Activated CD4-positive, CD25-positive, alpha-beta regulatory T cell (primary cell): ENCODE measurements at regions not wholly inside any gene's neighbourhood (a gene's known extent, or its start where the extent isn't known, plus 50 kb on each side); places are given as distances from the start of the nearest gene placed in this dataset.

Source experiments
- DNase-seq, 4 experiments: peaks; one replicate each; lab custom pipeline; 2025; lab: John Stamatoyannopoulos, UW

- DNase-seq, result no peak
These were observed 78.1 kb upstream of the NEBL start for GRCh38 chr10:20975236-20975635.

DNA sequence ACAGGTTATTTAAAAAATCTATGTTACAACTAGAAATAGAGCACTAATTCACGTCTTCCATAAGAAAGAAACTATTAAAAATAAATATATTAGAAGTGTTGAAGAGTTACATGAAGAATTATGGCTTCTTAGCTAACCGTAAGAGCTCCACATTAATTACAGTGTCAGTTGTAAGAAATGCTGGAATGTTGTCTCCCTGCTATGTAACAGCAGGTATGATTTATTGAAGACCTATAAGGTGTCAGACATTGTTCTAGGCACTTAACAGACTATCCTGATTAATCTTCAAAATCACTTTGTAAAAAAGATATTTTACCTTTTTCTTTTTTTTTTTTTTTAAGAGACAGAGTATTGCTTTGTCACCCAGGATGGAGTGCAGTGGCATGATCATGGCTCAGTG is 75.8 kb upstream of the NEBL start:
- no peak for DNase-seq

- DNase-seq, result no peak
These were observed 74.8 kb upstream of the NEBL start for GRCh38 chr10:20971901-20972300.

- no peak for DNase-seq
These were observed 73.6 kb upstream of the NEBL start for GRCh38 chr10:20970708-20971107.

GRCh38 chr10:20970044-20970443 is 72.9 kb upstream of the NEBL start:
- no peak for DNase-seq

- no peak for DNase-seq
These were observed 69.3 kb upstream of the NEBL start for GRCh38 chr10:20966426-20966825.

- DNase-seq, result no peak
These were observed 66.8 kb upstream of the NEBL start for GRCh38 chr10:20963721-20964595.

- DNase-seq, result no peak
These were observed 65.9 kb upstream of the NEBL start for GRCh38 chr10:20963056-20963455.

DNA sequence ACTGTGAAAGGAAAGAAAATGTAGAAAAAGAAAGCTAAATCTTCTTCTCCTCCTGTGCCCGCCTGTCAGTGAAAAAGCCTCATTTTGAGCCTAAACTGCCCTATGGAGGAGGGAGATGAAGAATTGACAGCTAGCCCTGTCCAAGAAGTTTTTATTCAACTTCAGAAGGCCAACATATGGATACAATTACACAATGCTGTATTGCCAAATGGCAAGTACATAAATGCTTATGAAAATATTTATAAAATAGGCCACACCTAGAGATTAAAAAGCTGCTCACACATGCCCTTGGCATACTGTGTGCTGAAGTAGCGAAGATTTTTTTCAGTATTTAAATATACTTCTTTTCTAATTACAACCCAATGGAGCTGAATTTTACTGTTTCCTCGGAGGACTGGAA is 65.1 kb upstream of the NEBL start:
- no peak for DNase-seq

- no peak for DNase-seq
These were observed 62.1 kb upstream of the NEBL start for GRCh38 chr10:20959242-20959641.

GRCh38 chr10:20958764-20959163 is 61.7 kb upstream of the NEBL start:
- DNase-seq, result no peak

DNA sequence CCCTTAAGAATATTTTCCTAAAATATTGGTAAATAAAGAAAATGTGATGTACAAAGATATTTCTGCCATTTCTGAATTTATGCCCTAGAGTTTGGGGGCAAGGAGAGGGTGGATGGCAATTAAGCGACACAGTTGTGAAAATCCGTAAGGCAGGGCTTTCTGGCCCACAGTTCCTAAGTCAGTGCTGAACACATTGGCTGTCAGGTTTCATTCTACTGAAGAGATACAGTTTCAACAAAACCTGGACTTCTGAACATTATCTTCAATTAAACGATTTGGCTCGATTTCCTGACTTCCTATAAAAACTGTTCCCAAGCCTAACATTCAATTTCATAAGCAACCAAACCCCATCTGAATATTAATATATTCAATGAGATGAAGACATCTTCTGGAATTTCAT is 61.1 kb upstream of the NEBL start:
- DNase-seq, result no peak

DNA sequence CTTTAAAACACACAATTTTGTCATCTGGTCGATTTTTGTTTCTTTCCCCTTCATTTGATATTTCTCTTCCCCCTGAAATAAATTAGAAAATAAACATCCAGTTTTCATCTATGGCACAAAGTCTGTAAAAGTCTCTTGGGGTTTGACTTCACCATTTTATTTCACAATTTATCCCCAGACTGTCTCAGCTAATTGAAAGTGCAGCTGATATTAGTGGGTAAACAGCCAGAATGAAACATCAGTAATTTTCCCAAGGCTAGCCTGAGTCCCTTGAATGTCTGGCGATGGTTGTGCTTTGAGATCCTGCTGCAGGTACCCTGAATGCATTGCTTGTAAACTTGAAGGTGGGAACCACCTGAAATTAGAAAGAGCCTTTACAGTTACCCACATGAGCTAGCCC is 60.6 kb upstream of the NEBL start:
- DNase-seq, result no peak

DNA sequence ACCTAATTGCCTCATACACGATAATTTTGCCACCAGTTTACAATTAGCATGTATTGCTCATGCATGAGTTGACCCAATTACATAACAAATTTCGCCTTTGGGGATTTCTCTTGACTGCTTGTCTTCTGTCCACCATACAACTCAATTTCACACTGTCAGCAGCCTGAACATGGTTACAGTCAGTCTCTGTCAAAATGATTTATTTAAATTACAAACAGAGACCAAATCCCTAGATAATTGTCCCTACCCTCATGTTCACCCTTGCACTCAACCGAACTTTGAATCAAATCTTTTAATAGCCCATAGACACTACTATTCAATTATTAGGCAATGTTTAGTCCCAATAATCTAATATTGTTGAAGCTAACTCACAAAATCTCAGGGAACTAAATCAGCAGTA is 59.7 kb upstream of the NEBL start:
- DNase-seq, result no peak

DNA sequence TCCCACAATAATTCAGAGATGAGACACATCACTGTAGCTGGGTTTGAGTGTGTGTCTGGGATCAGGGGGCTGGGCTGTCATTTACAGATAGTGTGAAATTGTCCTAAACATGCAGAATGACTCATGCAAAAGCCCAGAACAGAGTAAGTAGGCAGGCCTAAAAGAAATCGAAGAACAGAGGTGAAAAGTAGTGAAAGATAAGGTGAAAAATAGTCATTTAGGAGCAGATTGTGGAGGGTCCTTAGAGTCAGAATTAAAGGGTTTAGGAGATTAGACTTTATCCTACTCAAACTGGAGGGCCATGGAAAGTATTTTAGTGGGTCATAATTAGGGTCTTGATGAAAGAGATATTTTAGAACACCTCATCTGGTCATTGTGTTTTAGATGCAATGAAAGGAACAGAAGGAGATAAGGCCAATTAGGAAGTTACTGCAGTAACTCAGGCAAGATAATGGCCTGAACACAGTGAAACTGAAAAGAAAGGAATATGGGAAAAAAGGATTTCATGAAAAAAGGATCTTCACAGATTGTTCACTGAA is 58.3 kb upstream of the NEBL start:
- no peak for DNase-seq

DNA sequence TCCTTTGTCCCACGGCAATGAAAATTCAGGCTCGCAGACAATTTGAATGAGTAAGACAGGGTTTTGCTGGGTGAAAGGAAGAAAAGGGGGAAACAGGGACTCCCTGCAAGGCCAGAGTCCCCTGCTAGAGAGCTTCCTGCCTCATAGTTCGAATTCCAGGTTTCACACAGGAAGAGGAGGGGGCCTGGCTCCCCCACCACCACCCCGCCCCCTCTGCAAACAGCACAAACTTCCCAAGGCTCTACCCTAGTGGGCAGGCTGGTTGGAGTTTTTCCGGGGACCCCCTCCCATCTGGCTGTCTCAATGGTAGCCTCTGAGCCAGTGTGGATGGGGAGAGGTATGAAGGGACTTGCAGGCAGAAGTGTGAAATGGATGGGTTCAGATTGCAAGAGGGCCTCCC is 57.4 kb upstream of the NEBL start:
- no peak for DNase-seq

- no peak for DNase-seq
These were observed 56.0 kb upstream of the NEBL start for GRCh38 chr10:20953120-20953519.

GRCh38 chr10:20949967-20950366 is 52.9 kb upstream of the NEBL start:
- DNase-seq, result no peak

GRCh38 chr10:20948686-20949327 is 51.7 kb upstream of the NEBL start:
- DNase-seq, result no peak
